GM23248 (cell line): ENCODE measurements at regions not wholly inside any gene's neighbourhood (a gene's known extent, or its start where the extent isn't known, plus 50 kb on each side); places are given as distances from the start of the nearest gene placed in this dataset.

Experiments
- EZH2 ChIP-seq: fragments of 200-600 bp; sonication (generic); IDR thresholded peaks from 2 replicates; pipeline ENCODE4 v1.6.1; 2018; ENCODE audit warnings: antibody characterized with exemption, mild to moderate bottlenecking; ENCODE audit not compliant: insufficient read depth, poor library complexity, severe bottlenecking
- EZH2phosphoT487 ChIP-seq: fragments of 200-600 bp; sonication (generic); IDR thresholded peaks from 2 replicates; pipeline ENCODE4 v1.6.1; 2018; ENCODE audit warnings: antibody characterized with exemption, moderate library complexity, mild to moderate bottlenecking, low read depth; ENCODE audit not compliant: insufficient read depth

- TF ChIP-seq EZH2phosphoT487 (no peak), EZH2 (no peak)
These were observed 217.3 kb upstream of the SULF2 start for GRCh38 chr20:48002517-48002970.
